Neural crest cell (in vitro differentiated cells): ENCODE measurements at regions not wholly inside any gene's neighbourhood (a gene's known extent, or its start where the extent isn't known, plus 50 kb on each side); places are given as distances from the start of the nearest gene placed in this dataset.
"Not testable (repeated sequence)": the region's sequence is repeated elsewhere in the genome, so short reads cannot be mapped to it uniquely, and the experiment has no call there.

Source experiments
- DNase-seq: peaks from one replicate; pipeline ENCODE4 v3.0.0; 2021; ENCODE audit warnings: low read depth, mixed read lengths, low spot score
- H3K27ac Mint-ChIP-seq: one replicate; pipeline ENCODE4 v1.8.0; 2021; ENCODE audit warnings: mild to moderate bottlenecking, mixed read lengths; ENCODE audit not compliant: unreplicated experiment
- H3K27me3 Mint-ChIP-seq: 2 replicates; pipeline ENCODE4 v1.8.0; 2021; ENCODE audit warnings: low read depth, mild to moderate bottlenecking, mixed read lengths
- H3K36me3 Mint-ChIP-seq: 2 replicates; pipeline ENCODE4 v1.8.0; 2021; ENCODE audit warnings: low read depth, mild to moderate bottlenecking, mixed read lengths
- H3K4me1 Mint-ChIP-seq: 2 replicates; pipeline ENCODE4 v1.8.0; 2021; ENCODE audit warnings: mixed read lengths
- H3K4me3 Mint-ChIP-seq: one replicate; pipeline ENCODE4 v1.8.0; 2021; ENCODE audit warnings: mild to moderate bottlenecking, mixed read lengths
- H3K9me3 Mint-ChIP-seq: 2 replicates; pipeline ENCODE4 v1.8.0; 2021; ENCODE audit warnings: mixed read lengths
- CTCF ChIP-seq: fragments of 200-600 bp; sonication (generic); conservative IDR thresholded peaks from 2 replicates; pipeline ENCODE4 v1.5.0; 2021; ENCODE audit warnings: antibody characterized with exemption, mild to moderate bottlenecking

- Mint-ChIP-seq H3K4me1 (peaks cover 13% of the 10 kb centered on the region), H3K9me3 (no peaks in the 10 kb centered on the region), H3K4me3 (no peak overlapping the region), H3K27me3 (no peaks in the 10 kb centered on the region), H3K36me3 (no peaks in the 10 kb centered on the region), H3K27ac (no peak overlapping the region)
- TF ChIP-seq CTCF = no peak
- DNase-seq = no peak
Observed at GRCh38 chr20:53774461-53775203, 181.0 kb upstream of the ZNF217 start.

- H3K9me3 Mint-ChIP-seq = no peaks in the 10 kb centered on the region
- no peaks in the 10 kb centered on the region for H3K36me3 Mint-ChIP-seq
- no peak overlapping the region for H3K27ac Mint-ChIP-seq
- peaks cover 20% of the 10 kb centered on the region for H3K4me1 Mint-ChIP-seq
- no peak overlapping the region for H3K4me3 Mint-ChIP-seq
- DNase-seq = no peak
- H3K27me3 Mint-ChIP-seq = no peaks in the 10 kb centered on the region
- TF ChIP-seq CTCF = no peak
Observed at GRCh38 chr20:53773792-53774401, 180.3 kb upstream of the ZNF217 start.

DNA sequence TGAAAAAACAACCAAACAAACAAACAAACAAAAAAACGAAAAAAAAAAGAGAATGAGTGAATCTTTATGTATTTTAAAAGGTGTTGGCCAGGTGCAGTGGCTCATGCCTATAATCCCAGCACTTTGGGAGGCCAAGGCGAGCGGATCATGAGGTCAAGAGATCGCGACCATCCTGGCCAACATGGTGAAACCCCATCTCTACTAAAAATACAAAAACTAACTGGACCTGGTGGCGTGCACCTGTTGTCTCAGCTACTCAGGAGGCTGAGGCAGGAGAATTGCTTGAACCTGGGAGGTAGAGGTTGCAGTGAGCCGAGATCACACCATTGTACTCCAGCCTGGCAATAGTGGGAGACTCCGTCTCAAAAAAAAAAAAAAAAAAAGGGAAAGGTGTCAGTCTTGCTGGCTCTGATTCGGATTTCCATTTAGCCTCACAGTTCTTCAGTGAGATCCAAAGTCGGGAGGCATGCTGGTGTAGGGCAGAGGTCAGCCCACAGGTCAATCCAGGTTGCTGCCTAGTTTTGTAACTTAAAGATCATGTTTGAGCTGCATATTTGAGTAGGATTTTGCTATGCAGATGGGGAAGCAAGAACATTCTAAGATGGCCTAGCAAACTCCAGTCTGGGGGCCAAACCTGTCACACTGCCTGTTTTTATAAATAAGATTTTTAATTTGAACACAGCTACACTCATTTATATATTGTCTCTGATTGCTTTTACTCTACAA, 179.6 kb upstream of the ZNF217 start:
- H3K4me3 Mint-ChIP-seq, H3K36me3 Mint-ChIP-seq, H3K27me3 Mint-ChIP-seq, DNase-seq, H3K9me3 Mint-ChIP-seq: not testable (repeated sequence)
- peaks cover 27% of the 10 kb centered on the region for H3K4me1 Mint-ChIP-seq
- peak overlapping the region; percentile 40 for H3K27ac Mint-ChIP-seq

GRCh38 chr20:53769041-53769440, 175.4 kb upstream of the ZNF217 start:
- TF ChIP-seq CTCF = no peak
- Mint-ChIP-seq H3K4me3 (no peak overlapping the region), H3K27me3 (no peaks in the 10 kb centered on the region), H3K36me3 (no peaks in the 10 kb centered on the region), H3K9me3 (no peaks in the 10 kb centered on the region), H3K4me1 (peaks cover 39% of the 10 kb centered on the region), H3K27ac (no peak overlapping the region)
- no peak for DNase-seq

DNA sequence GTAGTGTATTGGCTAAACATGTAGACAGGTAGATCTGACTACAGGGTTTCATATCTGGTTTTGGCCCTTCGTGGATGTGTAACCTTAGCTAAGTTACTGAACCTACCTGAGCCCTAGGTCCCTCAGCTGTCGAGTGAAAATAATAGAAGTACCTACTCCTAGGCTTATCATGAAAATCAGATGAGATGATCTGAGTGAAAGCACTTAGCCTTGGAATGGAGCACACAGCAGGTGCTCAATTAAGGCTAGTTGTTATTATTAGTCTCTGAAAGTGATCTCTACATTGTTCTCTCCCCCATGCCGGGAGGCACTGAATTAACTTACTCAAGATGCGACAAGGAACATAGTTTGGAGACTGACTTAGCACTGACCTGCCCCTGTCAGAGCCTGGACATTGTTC, 174.7 kb upstream of the ZNF217 start:
- Mint-ChIP-seq H3K4me1 (peaks cover 45% of the 10 kb centered on the region), H3K27ac (no peak overlapping the region)
- TF ChIP-seq CTCF = no peak

More for the DNA sequence above, 174.7 kb upstream of the ZNF217 start:
- DNase-seq = no peak
- no peak overlapping the region for H3K4me3 Mint-ChIP-seq
- no peaks in the 10 kb centered on the region for H3K36me3 Mint-ChIP-seq
- no peaks in the 10 kb centered on the region for H3K27me3 Mint-ChIP-seq
- no peaks in the 10 kb centered on the region for H3K9me3 Mint-ChIP-seq
